ENCODE measurements at regions not wholly inside any gene's neighbourhood (a gene's known extent, or its start where the extent isn't known, plus 50 kb on each side); places are given as distances from the start of the nearest gene placed in this dataset.

GRCh38 chrX:106510713-106511403 lies 100.9 kb upstream of the RADX start:
- H3K4me3 ChIP-seq, result no peak overlapping the region
- no peak for ATAC-seq

More at GRCh38 chrX:106510713-106511403, 100.9 kb upstream of the RADX start:
- H3K27me3 ChIP-seq, result no peaks in the 10 kb centered on the region
- H3K27ac ChIP-seq, result no peak overlapping the region
- H3K9me3 ChIP-seq, result no peaks in the 10 kb centered on the region
- no peak for DNase-seq
- H3K36me3 ChIP-seq, result no peaks in the 10 kb centered on the region
- TF ChIP-seq CTCF (IDR thresholded peaks at IDR 0.05) (no peak), POLR2A (IDR thresholded peaks at IDR 0.05) (no peak)
- WGBS (ENCODE audit: insufficient coverage, low coverage, low lambda C conversion rate, missing lambda C conversion rate), result 60% methylated on average over 1 of the region's 1 CpG
- intact Hi-C loops (cut with DNase I), result no loop called here
- no peaks in the 10 kb centered on the region for H3K4me1 ChIP-seq

Small RNAs in the stretch of these regions (small RNA-seq; reads per million reads assigned to genes)
- gene AL133271.1 (0 reads per million in 2 experiments), gene RF00019 (0 reads per million in 2 experiments)
